SK-N-SH treated with all-trans-retinoic acid at 6 μM for 48 hours (cell line): ENCODE measurements at regions not wholly inside any gene's neighbourhood (a gene's known extent, or its start where the extent isn't known, plus 50 kb on each side); places are given as distances from the start of the nearest gene placed in this dataset.

Experiments
- ATAC-seq: fragments of 200-7000 bp; cut with Tn5 transposase; 3 replicates; pipeline ENCODE4 v1.9.1; 2020; ENCODE audit warnings: mild to moderate bottlenecking, moderate library complexity
- ARNTL ChIP-seq: fragments of 450-650 bp; formaldehyde crosslinking; IDR thresholded peaks from 2 replicates; pipeline ENCODE4 v1.5.0; 2020; ENCODE audit warnings: low read depth, mild to moderate bottlenecking, moderate library complexity, borderline replicate concordance
- BACH2 ChIP-seq: fragments of 250-450 bp; sonication (Bioruptor Pico); IDR thresholded peaks from 2 replicates; pipeline ENCODE4 v1.9.0; 2021; ENCODE audit warnings: mild to moderate bottlenecking, borderline replicate concordance
- CSDC2 ChIP-seq: fragments of 250-450 bp; sonication (Bioruptor Pico); IDR thresholded peaks from 2 replicates; pipeline ENCODE4 v1.5.0; 2020; ENCODE audit warnings: mild to moderate bottlenecking, moderate library complexity
- ESRRG ChIP-seq: fragments of 250-450 bp; sonication (Bioruptor Pico); IDR thresholded peaks from 2 replicates; pipeline ENCODE4 v1.6.1; 2021; ENCODE audit warnings: mild to moderate bottlenecking
- GLIS3 ChIP-seq: fragments of 250-450 bp; sonication (Bioruptor Pico); IDR thresholded peaks from 2 replicates; pipeline ENCODE4 v1.5.0; 2020; ENCODE audit warnings: mild to moderate bottlenecking, moderate library complexity
- ISL1 ChIP-seq: fragments of 250-450 bp; sonication (Bioruptor Pico); IDR thresholded peaks from 2 replicates; pipeline ENCODE4 v2.1.2; 2022; ENCODE audit warnings: mild to moderate bottlenecking, moderate library complexity
- OSR1 ChIP-seq: fragments of 250-450 bp; sonication (Bioruptor Pico); IDR thresholded peaks from 2 replicates; pipeline ENCODE4 v1.8.0; 2022; ENCODE audit warnings: moderate library complexity, mild to moderate bottlenecking, inconsistent platforms
- RARB ChIP-seq: fragments of 250-450 bp; sonication (Bioruptor Pico); IDR thresholded peaks from 2 replicates; pipeline ENCODE4 v1.8.0; 2021; ENCODE audit warnings: mild to moderate bottlenecking, moderate library complexity
- SNAI2 ChIP-seq: fragments of 250-450 bp; sonication (Bioruptor Pico); IDR thresholded peaks from 2 replicates; pipeline ENCODE4 v1.5.0; 2020; ENCODE audit warnings: mild to moderate bottlenecking, moderate library complexity
- TCF4 ChIP-seq: fragments of 250-450 bp; sonication (Bioruptor Pico); IDR thresholded peaks from 2 replicates; pipeline ENCODE4 v1.8.0; 2021; ENCODE audit warnings: mild to moderate bottlenecking, moderate library complexity, borderline replicate concordance
- TOX ChIP-seq: fragments of 250-450 bp; sonication (Bioruptor Pico); IDR thresholded peaks from 2 replicates; pipeline ENCODE4 v1.8.0; 2021; ENCODE audit warnings: mild to moderate bottlenecking, moderate library complexity, borderline replicate concordance
- ZC3H10 ChIP-seq: fragments of 250-450 bp; sonication (Bioruptor Pico); IDR thresholded peaks from 2 replicates; pipeline ENCODE4 v1.5.1; 2021; ENCODE audit warnings: mild to moderate bottlenecking, moderate library complexity
- ZFP30 ChIP-seq: fragments of 450-650 bp; formaldehyde crosslinking; IDR thresholded peaks from 2 replicates; pipeline ENCODE4 v1.5.0; 2022; ENCODE audit warnings: mild to moderate bottlenecking, moderate library complexity
- ZNF565 ChIP-seq: fragments of 450-650 bp; formaldehyde crosslinking; conservative IDR thresholded peaks from 2 replicates; pipeline ENCODE4 v1.5.0; 2020; ENCODE audit warnings: low read depth, mild to moderate bottlenecking, moderate library complexity
- ZNF70 ChIP-seq: fragments of 450-650 bp; formaldehyde crosslinking; IDR thresholded peaks from 2 replicates; pipeline ENCODE4 v1.5.0; 2020; ENCODE audit warnings: mild to moderate bottlenecking, moderate library complexity
- ZNF8 ChIP-seq: fragments of 450-650 bp; formaldehyde crosslinking; IDR thresholded peaks from 2 replicates; pipeline ENCODE4 v1.5.0; 2020; ENCODE audit warnings: mild to moderate bottlenecking, moderate library complexity
- TF ChIP-seq, protein P1 (sequence below): fragments of 250-450 bp; sonication (Bioruptor Pico); IDR thresholded peaks from 2 replicates; pipeline ENCODE4 v1.5.0; 2020; ENCODE audit warnings: mild to moderate bottlenecking, moderate library complexity
- TF ChIP-seq, protein P2 (sequence below): fragments of 250-450 bp; sonication (Bioruptor Pico); IDR thresholded peaks from 2 replicates; pipeline ENCODE4 v1.8.0; 2021; ENCODE audit warnings: low read depth, mild to moderate bottlenecking, moderate library complexity, borderline replicate concordance
- TF ChIP-seq, protein P3 (sequence below): fragments of 250-450 bp; sonication (Bioruptor Pico); IDR thresholded peaks from 2 replicates; pipeline ENCODE4 v1.8.0; 2020; ENCODE audit warnings: mild to moderate bottlenecking, moderate library complexity, borderline replicate concordance
- TF ChIP-seq, protein P4 (sequence below): fragments of 250-450 bp; sonication (Bioruptor Pico); IDR thresholded peaks from 2 replicates; pipeline ENCODE4 v1.5.1; 2021; ENCODE audit warnings: mild to moderate bottlenecking, moderate library complexity

DNA sequence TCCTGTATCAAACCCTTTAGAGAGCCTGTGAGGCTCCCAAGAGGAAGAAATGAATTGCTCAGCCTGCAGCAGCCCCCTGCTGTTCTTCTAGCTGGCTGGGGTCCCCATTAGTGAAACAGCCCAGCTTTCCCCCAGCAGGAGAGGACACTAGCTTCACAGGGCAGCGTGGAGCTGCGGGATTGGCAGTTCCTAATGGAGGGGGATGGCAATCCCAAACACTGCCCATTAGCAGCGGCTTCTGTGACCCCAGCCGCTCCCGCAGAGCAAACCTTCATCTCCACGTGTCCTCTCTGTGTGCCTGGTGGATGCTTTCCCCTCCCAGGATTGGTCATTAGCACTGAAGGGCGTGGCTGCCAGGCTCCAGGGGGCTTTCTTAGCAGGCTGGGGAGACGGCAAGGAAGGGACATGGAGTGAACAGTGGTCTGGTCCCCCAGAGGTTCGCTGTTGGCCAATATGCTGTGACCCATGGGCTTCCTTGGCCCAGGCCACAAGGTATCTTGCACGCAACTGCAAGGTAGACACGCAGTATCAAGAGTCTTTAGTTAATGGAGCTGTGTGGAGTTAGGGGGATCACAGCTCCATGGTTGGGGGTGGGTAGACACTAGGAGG is 322.5 kb upstream of the ZMIZ1 start:
- no peak for ATAC-seq
- TF ChIP-seq, protein P1, sequence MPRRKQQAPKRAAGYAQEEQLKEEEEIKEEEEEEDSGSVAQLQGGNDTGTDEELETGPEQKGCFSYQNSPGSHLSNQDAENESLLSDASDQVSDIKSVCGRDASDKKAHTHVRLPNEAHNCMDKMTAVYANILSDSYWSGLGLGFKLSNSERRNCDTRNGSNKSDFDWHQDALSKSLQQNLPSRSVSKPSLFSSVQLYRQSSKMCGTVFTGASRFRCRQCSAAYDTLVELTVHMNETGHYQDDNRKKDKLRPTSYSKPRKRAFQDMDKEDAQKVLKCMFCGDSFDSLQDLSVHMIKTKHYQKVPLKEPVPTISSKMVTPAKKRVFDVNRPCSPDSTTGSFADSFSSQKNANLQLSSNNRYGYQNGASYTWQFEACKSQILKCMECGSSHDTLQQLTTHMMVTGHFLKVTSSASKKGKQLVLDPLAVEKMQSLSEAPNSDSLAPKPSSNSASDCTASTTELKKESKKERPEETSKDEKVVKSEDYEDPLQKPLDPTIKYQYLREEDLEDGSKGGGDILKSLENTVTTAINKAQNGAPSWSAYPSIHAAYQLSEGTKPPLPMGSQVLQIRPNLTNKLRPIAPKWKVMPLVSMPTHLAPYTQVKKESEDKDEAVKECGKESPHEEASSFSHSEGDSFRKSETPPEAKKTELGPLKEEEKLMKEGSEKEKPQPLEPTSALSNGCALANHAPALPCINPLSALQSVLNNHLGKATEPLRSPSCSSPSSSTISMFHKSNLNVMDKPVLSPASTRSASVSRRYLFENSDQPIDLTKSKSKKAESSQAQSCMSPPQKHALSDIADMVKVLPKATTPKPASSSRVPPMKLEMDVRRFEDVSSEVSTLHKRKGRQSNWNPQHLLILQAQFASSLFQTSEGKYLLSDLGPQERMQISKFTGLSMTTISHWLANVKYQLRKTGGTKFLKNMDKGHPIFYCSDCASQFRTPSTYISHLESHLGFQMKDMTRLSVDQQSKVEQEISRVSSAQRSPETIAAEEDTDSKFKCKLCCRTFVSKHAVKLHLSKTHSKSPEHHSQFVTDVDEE (CRISPR knock-in tag) = no peak
- TF ChIP-seq CSDC2 (CRISPR knock-in tag) = no peak
- no peak for TF ChIP-seq OSR1 (CRISPR knock-in tag)
- no peak for TF ChIP-seq ARNTL (CRISPR knock-in tag)
- no peak for TF ChIP-seq GLIS3 (CRISPR knock-in tag)
- TF ChIP-seq BACH2 (CRISPR knock-in tag) = no peak
- TF ChIP-seq, protein P2, sequence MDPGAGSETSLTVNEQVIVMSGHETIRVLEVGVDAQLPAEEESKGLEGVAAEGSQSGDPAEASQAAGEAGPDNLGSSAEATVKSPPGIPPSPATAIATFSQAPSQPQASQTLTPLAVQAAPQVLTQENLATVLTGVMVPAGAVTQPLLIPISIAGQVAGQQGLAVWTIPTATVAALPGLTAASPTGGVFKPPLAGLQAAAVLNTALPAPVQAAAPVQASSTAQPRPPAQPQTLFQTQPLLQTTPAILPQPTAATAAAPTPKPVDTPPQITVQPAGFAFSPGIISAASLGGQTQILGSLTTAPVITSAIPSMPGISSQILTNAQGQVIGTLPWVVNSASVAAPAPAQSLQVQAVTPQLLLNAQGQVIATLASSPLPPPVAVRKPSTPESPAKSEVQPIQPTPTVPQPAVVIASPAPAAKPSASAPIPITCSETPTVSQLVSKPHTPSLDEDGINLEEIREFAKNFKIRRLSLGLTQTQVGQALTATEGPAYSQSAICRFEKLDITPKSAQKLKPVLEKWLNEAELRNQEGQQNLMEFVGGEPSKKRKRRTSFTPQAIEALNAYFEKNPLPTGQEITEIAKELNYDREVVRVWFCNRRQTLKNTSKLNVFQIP (CRISPR knock-in tag) = no peak
- no peak for TF ChIP-seq TCF4 (CRISPR knock-in tag)
- TF ChIP-seq ZNF565 = no peak
- no peak for TF ChIP-seq RARB (CRISPR knock-in tag)
- TF ChIP-seq, protein P3, sequence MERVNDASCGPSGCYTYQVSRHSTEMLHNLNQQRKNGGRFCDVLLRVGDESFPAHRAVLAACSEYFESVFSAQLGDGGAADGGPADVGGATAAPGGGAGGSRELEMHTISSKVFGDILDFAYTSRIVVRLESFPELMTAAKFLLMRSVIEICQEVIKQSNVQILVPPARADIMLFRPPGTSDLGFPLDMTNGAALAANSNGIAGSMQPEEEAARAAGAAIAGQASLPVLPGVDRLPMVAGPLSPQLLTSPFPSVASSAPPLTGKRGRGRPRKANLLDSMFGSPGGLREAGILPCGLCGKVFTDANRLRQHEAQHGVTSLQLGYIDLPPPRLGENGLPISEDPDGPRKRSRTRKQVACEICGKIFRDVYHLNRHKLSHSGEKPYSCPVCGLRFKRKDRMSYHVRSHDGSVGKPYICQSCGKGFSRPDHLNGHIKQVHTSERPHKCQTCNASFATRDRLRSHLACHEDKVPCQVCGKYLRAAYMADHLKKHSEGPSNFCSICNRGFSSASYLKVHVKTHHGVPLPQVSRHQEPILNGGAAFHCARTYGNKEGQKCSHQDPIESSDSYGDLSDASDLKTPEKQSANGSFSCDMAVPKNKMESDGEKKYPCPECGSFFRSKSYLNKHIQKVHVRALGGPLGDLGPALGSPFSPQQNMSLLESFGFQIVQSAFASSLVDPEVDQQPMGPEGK (CRISPR knock-in tag) = no peak
- TF ChIP-seq ZC3H10 = no peak
- TF ChIP-seq TOX (CRISPR knock-in tag) = no peak
- TF ChIP-seq, protein P4, sequence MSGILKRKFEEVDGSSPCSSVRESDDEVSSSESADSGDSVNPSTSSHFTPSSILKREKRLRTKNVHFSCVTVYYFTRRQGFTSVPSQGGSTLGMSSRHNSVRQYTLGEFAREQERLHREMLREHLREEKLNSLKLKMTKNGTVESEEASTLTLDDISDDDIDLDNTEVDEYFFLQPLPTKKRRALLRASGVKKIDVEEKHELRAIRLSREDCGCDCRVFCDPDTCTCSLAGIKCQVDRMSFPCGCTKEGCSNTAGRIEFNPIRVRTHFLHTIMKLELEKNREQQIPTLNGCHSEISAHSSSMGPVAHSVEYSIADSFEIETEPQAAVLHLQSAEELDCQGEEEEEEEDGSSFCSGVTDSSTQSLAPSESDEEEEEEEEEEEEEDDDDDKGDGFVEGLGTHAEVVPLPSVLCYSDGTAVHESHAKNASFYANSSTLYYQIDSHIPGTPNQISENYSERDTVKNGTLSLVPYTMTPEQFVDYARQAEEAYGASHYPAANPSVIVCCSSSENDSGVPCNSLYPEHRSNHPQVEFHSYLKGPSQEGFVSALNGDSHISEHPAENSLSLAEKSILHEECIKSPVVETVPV (CRISPR knock-in tag) = no peak
- no peak for TF ChIP-seq ZFP30 (CRISPR knock-in tag)

DNA sequence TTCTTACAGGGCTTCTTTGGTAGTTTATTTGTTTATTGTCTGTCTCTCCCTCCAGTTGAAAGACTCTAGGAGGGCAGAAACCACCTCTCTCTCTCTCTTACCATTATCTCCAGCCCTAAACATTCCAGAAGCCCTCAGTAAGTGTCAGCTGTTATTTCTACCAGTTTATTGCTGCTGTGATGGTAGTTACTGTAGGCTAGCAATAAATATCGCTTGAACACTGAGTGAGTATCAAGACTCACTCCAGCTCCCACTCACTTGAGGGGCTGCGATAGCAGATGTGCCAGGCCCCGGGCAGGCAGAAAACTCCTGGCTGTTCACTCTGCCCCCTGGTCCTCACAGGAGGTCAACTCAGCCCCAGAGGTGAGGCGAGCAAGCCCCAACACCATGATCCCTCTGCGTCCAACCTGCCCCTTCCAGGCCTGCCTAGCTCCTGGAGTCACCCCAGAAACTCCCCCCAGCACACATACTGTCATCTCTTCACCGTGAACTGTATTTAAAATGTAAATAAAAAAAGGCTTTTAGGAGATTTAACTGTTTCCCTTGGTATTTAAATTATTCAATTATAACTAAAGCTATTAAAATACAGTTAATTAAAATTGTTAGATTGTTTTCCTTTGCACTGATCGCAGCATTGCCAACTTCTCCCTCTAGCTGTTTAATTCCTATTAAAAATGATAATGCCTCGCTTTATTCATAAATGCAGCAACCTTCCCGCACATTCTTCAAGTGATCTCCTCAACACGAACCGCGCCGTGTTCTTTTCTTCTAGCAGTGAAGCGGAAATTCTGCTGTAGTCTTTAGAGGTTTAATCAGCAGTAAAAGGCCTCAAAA is 321.1 kb upstream of the ZMIZ1 start:
- no peak for TF ChIP-seq CSDC2 (CRISPR knock-in tag)
- no peak for TF ChIP-seq TCF4 (CRISPR knock-in tag)
- TF ChIP-seq, all 23 proteins: peak for 0
- no peak for ATAC-seq

DNA sequence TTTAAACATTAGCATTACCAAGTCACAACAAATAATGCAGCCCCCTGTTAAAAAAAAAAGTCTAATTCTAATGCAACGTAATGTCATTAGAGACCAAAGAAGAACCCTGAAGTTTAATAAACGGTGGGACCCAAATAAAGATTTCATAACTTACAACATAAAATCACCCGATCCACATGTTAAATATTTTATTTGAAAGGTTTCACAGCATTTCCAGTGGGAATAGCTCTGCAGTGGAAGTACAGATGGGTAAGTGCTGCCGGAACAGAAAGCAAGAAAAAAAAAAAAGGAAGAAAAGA is 320.6 kb upstream of the ZMIZ1 start:
- TF ChIP-seq ZNF70 (CRISPR knock-in tag) (no peak), OSR1 (CRISPR knock-in tag) (no peak), ARNTL (CRISPR knock-in tag) (no peak), TOX (CRISPR knock-in tag) (no peak), SNAI2 (CRISPR knock-in tag) (no peak), ESRRG (CRISPR knock-in tag) (no peak), GLIS3 (CRISPR knock-in tag) (no peak), TCF4 (CRISPR knock-in tag) (no peak), CSDC2 (CRISPR knock-in tag) (no peak), ZNF565 (no peak), ZC3H10 (no peak), ISL1 (CRISPR knock-in tag) (no peak), RARB (CRISPR knock-in tag) (no peak), ZNF8 (CRISPR knock-in tag) (no peak)
- TF ChIP-seq, protein P1 (CRISPR knock-in tag) = no peak
- TF ChIP-seq, protein P2 (CRISPR knock-in tag) = no peak
- TF ChIP-seq, protein P3 (CRISPR knock-in tag) = no peak
- no peak for ATAC-seq
